ENCODE measurements at regions not wholly inside any gene's neighbourhood (a gene's known extent, or its start where the extent isn't known, plus 50 kb on each side); places are given as distances from the start of the nearest gene placed in this dataset.
A peak's percentile ranks its signal among the peaks of the same experiment; 100 is the strongest.

- peak; percentile 50 for DNase-seq
- H3K27ac ChIP-seq, result no peak overlapping the region
- H3K4me1 ChIP-seq, result no peaks in the 10 kb centered on the region
- no peaks in the 10 kb centered on the region for H3K27me3 ChIP-seq
- H3K4me3 ChIP-seq, result peak overlapping the region in 1 of 2 donors; percentile 9
- WGBS, 2 donors, result 70 to 75% methylated on average over 1 of the region's 1 CpG
- no peak for TF ChIP-seq CTCF (IDR thresholded peaks at IDR 0.05)
- no peaks in the 10 kb centered on the region for H3K36me3 ChIP-seq (ENCODE audit: low read depth, missing control alignments)
- intact Hi-C loops (cut with DNase I; ENCODE audit: low total_unique reads), result no loop called here
- no peaks in the 10 kb centered on the region for H3K9me3 ChIP-seq
These were observed 427.9 kb upstream of the CLINT1 start for GRCh38 chr5:158286827-158287226.

- intact Hi-C loops (cut with DNase I; ENCODE audit: low total_unique reads), result no loop called here
- no peak for DNase-seq
These were observed 426.8 kb upstream of the CLINT1 start for GRCh38 chr5:158285698-158286097.

GRCh38 chr5:158284242-158284641, 425.3 kb upstream of the CLINT1 start:
- 86 to 87% methylated on average over 2 of the region's 2 CpGs for WGBS, 2 donors
- Histone ChIP-seq H3K27ac (no peak overlapping the region), H3K27me3 (no peaks in the 10 kb centered on the region), H3K36me3 (ENCODE audit: low read depth, missing control alignments) (no peaks in the 10 kb centered on the region), H3K4me3 (no peak overlapping the region), H3K4me1 (no peaks in the 10 kb centered on the region), H3K9me3 (no peaks in the 10 kb centered on the region)
- intact Hi-C loops (cut with DNase I; ENCODE audit: low total_unique reads), result no loop called here
- no peak for DNase-seq
- no peak for TF ChIP-seq POLR2A (IDR thresholded peaks at IDR 0.05)

More at GRCh38 chr5:158285698-158286097, 426.8 kb upstream of the CLINT1 start:
- H3K4me1 ChIP-seq, result no peaks in the 10 kb centered on the region
- no peak overlapping the region for H3K27ac ChIP-seq
- no peaks in the 10 kb centered on the region for H3K36me3 ChIP-seq (ENCODE audit: low read depth, missing control alignments)
- no peaks in the 10 kb centered on the region for H3K27me3 ChIP-seq
- no peaks in the 10 kb centered on the region for H3K9me3 ChIP-seq
- no peak for TF ChIP-seq CTCF (IDR thresholded peaks at IDR 0.05)
- 54 to 68% methylated on average over 6 of the region's 6 CpGs for WGBS, 2 donors
- no peak overlapping the region for H3K4me3 ChIP-seq

GRCh38 chr5:158283397-158283796, 424.5 kb upstream of the CLINT1 start:
- intact Hi-C loops (cut with DNase I; ENCODE audit: low total_unique reads), result no loop called here
- 86 to 93% methylated on average over 4 of the region's 4 CpGs for WGBS, 2 donors

GRCh38 chr5:158278216-158278925, 419.4 kb upstream of the CLINT1 start:
- intact Hi-C loops (cut with DNase I; ENCODE audit: low total_unique reads), result no loop called here
- no peak overlapping the region for H3K4me3 ChIP-seq
- H3K9me3 ChIP-seq, result no peaks in the 10 kb centered on the region
- WGBS, 2 donors, result 85 to 95% methylated on average over 4 of the region's 4 CpGs
- no peaks in the 10 kb centered on the region for H3K4me1 ChIP-seq
- H3K27ac ChIP-seq, result no peak overlapping the region
- no peaks in the 10 kb centered on the region for H3K36me3 ChIP-seq (ENCODE audit: low read depth, missing control alignments)
- no peak for TF ChIP-seq POLR2A (IDR thresholded peaks at IDR 0.05)
- TF ChIP-seq CTCF (IDR thresholded peaks at IDR 0.05), result no peak
- DNase-seq, result no peak
- H3K27me3 ChIP-seq, result no peaks in the 10 kb centered on the region

More at GRCh38 chr5:158283397-158283796, 424.5 kb upstream of the CLINT1 start:
- Histone ChIP-seq H3K36me3 (ENCODE audit: low read depth, missing control alignments) (no peaks in the 10 kb centered on the region), H3K4me1 (no peaks in the 10 kb centered on the region), H3K9me3 (no peaks in the 10 kb centered on the region), H3K4me3 (no peak overlapping the region), H3K27ac (no peak overlapping the region), H3K27me3 (no peaks in the 10 kb centered on the region)
- DNase-seq, result no peak
- TF ChIP-seq CTCF (IDR thresholded peaks at IDR 0.05), result no peak
- TF ChIP-seq POLR2A (IDR thresholded peaks at IDR 0.05), result no peak
